Thymus (tissue), 11 donors: ENCODE measurements at regions not wholly inside any gene's neighbourhood (a gene's known extent, or its start where the extent isn't known, plus 50 kb on each side); places are given as distances from the start of the nearest gene placed in this dataset.
A peak's percentile ranks its signal among the peaks of the same experiment; 100 is the strongest.
"Not testable (repeated sequence)": the region's sequence is repeated elsewhere in the genome, so short reads cannot be mapped to it uniquely, and the experiment has no call there.

ENCODE experiments used
- DNase-seq, 9 donors: peaks; one replicate each; pipeline ENCODE4 v3.0.0-alpha.2; 2013; ENCODE audit warnings: low spot score in 9 of 9, low read depth in 6 of 9, missing footprints in 1 of 9
- H3K27ac ChIP-seq, 2 donors: one replicate each; pipeline ENCODE4 v1.5.1; 2013; ENCODE audit warnings: control low read depth in 1 of 2, low read depth in 1 of 2, low read length in 1 of 2, mild to moderate bottlenecking in 1 of 2, moderate library complexity in 1 of 2
- H3K27me3 ChIP-seq, 2 donors: one replicate each; pipeline ENCODE4 v1.5.1; 2013; ENCODE audit warnings: low read length in 1 of 2; ENCODE audit not compliant: control insufficient read depth in 2 of 2, insufficient read depth in 1 of 2
- H3K36me3 ChIP-seq, 2 donors: one replicate each; pipeline ENCODE4 v1.5.1; 2013; ENCODE audit warnings: low read length in 1 of 2, mild to moderate bottlenecking in 1 of 2, moderate library complexity in 1 of 2; ENCODE audit not compliant: control insufficient read depth in 2 of 2, insufficient read depth in 2 of 2
- H3K4me1 ChIP-seq, 2 donors: one replicate each; pipeline ENCODE4 v1.5.1; 2013; ENCODE audit warnings: low read length in 2 of 2; ENCODE audit not compliant: control insufficient read depth in 2 of 2, insufficient read depth in 2 of 2
- H3K4me3 ChIP-seq, 2 donors: one replicate each; pipeline ENCODE4 v1.5.1; 2013; ENCODE audit warnings: low read length in 2 of 2, control low read depth in 1 of 2, mild to moderate bottlenecking in 1 of 2
- H3K9me3 ChIP-seq, 2 donors: one replicate each; pipeline ENCODE4 v1.5.1; 2013; ENCODE audit warnings: low read length in 1 of 2, mild to moderate bottlenecking in 1 of 2; ENCODE audit not compliant: control insufficient read depth in 2 of 2, insufficient read depth in 1 of 2
- WGBS: extraction: QIAGEN DNeasy Blood & Tissue Kit; methylation state at CpG from one replicate; pipeline ENCODE4 v1.1.7; 2013; 5-methylcytosine and 5-hydroxymethylcytosine counted together
- donor health status: healthy.

DNA sequence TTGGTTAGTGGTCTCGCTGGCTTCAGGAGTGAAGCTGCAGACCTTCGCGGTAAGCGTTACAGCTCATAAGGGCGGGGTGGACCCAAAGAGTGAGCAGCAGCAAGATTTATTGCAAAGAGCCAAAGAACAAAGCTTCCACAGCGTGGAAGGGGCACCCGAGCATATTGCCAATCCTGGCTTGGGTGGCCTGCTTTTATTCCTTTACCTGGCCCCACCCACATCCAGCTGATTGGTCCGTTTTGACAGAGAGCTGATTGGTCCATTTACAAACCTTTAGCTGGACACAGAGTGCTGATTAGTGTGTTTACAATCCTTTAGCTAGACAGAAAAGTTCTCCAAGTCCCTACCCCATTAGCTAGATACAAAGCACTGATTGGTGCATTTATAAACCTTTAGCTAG, 69.0 kb upstream of the TOPAZ1 start:
- H3K36me3 ChIP-seq, H3K4me3 ChIP-seq: not testable (repeated sequence)
- 96% methylated on average over 8 of the region's 8 CpGs for WGBS

GRCh38 chr3:44173263-44173662, 68.4 kb upstream of the TOPAZ1 start:
- H3K27me3 ChIP-seq: peaks cover 0 to 2% of the 10 kb centered on the region in 2 donors
- no peak for DNase-seq
- WGBS: 91% methylated on average over 15 of the region's 15 CpGs
- H3K9me3 ChIP-seq: no peaks in the 10 kb centered on the region
- H3K4me3 ChIP-seq: no peak overlapping the region
- H3K4me1 ChIP-seq: no peaks in the 10 kb centered on the region
- no peak overlapping the region for H3K27ac ChIP-seq
- H3K36me3 ChIP-seq: no peaks in the 10 kb centered on the region

More for the DNA sequence above, 69.0 kb upstream of the TOPAZ1 start:
- not testable (repeated sequence) for DNase-seq, H3K4me1 ChIP-seq, H3K9me3 ChIP-seq, H3K27me3 ChIP-seq, H3K27ac ChIP-seq

- 96% methylated on average over 2 of the region's 2 CpGs for WGBS
- Histone ChIP-seq H3K4me1 (no peaks in the 10 kb centered on the region), H3K27ac (no peak overlapping the region), H3K36me3 (no peaks in the 10 kb centered on the region), H3K9me3 (no peaks in the 10 kb centered on the region), H3K27me3 (peaks cover 0 to 2% of the 10 kb centered on the region in 2 donors), H3K4me3 (no peak overlapping the region)
- DNase-seq: no peak
Observed at GRCh38 chr3:44175070-44175469, 66.6 kb upstream of the TOPAZ1 start.

GRCh38 chr3:44179246-44179645, 62.4 kb upstream of the TOPAZ1 start:
- Histone ChIP-seq H3K4me3 (no peak overlapping the region), H3K27ac (no peak overlapping the region), H3K4me1 (no peaks in the 10 kb centered on the region), H3K9me3 (no peaks in the 10 kb centered on the region), H3K27me3 (peaks cover 0 to 2% of the 10 kb centered on the region in 2 donors), H3K36me3 (no peaks in the 10 kb centered on the region)
- DNase-seq: no peak
- WGBS: 99% methylated on average over 4 of the region's 4 CpGs

GRCh38 chr3:44184319-44184953, 57.2 kb upstream of the TOPAZ1 start:
- Histone ChIP-seq H3K4me3 (no peak overlapping the region), H3K27ac (no peak overlapping the region), H3K4me1 (no peaks in the 10 kb centered on the region), H3K36me3 (no peaks in the 10 kb centered on the region), H3K9me3 (no peaks in the 10 kb centered on the region), H3K27me3 (no peaks in the 10 kb centered on the region)
- peak in 2 of 9 donors; percentile 4 to 32 for DNase-seq
- WGBS: 22% methylated on average over 14 of the region's 14 CpGs

DNA sequence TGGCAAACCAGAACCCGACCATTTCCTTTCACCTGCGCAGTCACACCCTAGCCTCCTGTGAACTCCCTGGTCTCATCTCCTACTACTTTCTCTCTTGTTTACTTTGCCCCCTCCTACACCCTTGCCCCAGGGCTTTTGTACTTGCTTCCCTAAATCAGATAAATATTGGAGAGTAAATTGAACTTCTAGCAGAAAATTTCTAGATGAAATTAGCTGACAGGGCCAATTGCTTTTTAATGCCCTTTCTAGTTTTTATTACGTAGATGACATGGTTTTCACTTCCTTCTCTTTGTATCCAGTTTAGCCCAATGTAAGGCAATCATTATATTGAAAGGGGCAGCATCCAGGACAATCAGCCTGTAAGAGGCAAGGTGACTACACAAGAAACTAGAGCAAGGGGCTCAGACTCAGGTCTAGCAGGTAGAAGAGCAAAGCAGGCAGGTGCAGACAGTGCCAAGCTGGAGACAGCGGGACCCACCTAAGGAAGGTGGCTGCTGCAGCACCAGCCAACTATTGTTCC, 56.2 kb upstream of the TOPAZ1 start:
- Histone ChIP-seq H3K36me3 (no peaks in the 10 kb centered on the region), H3K4me1 (no peaks in the 10 kb centered on the region), H3K27ac (no peak overlapping the region), H3K4me3 (no peak overlapping the region), H3K27me3 (no peaks in the 10 kb centered on the region), H3K9me3 (no peaks in the 10 kb centered on the region)
- no peak for DNase-seq
- 77% methylated on average over 4 of the region's 4 CpGs for WGBS

GRCh38 chr3:44186111-44186672, 55.5 kb upstream of the TOPAZ1 start:
- Histone ChIP-seq H3K4me3 (no peak overlapping the region), H3K27me3 (no peaks in the 10 kb centered on the region), H3K4me1 (no peaks in the 10 kb centered on the region), H3K27ac (no peak overlapping the region), H3K36me3 (no peaks in the 10 kb centered on the region), H3K9me3 (no peaks in the 10 kb centered on the region)
- 82% methylated on average over 2 of the region's 2 CpGs for WGBS
- no peak for DNase-seq

GRCh38 chr3:44186712-44187111, 55.0 kb upstream of the TOPAZ1 start:
- WGBS: 60% methylated on average over 2 of the region's 2 CpGs

More at GRCh38 chr3:44186712-44187111, 55.0 kb upstream of the TOPAZ1 start:
- H3K4me1 ChIP-seq: no peaks in the 10 kb centered on the region
- no peak overlapping the region for H3K4me3 ChIP-seq
- DNase-seq: no peak
- H3K27me3 ChIP-seq: no peaks in the 10 kb centered on the region
- no peak overlapping the region for H3K27ac ChIP-seq
- H3K36me3 ChIP-seq: no peaks in the 10 kb centered on the region
- no peaks in the 10 kb centered on the region for H3K9me3 ChIP-seq
